ENCODE measurements at regions not wholly inside any gene's neighbourhood (a gene's known extent, or its start where the extent isn't known, plus 50 kb on each side); places are given as distances from the start of the nearest gene placed in this dataset.
"Not testable (repeated sequence)": the region's sequence is repeated elsewhere in the genome, so short reads cannot be mapped to it uniquely, and the experiment has no call there.

DNA sequence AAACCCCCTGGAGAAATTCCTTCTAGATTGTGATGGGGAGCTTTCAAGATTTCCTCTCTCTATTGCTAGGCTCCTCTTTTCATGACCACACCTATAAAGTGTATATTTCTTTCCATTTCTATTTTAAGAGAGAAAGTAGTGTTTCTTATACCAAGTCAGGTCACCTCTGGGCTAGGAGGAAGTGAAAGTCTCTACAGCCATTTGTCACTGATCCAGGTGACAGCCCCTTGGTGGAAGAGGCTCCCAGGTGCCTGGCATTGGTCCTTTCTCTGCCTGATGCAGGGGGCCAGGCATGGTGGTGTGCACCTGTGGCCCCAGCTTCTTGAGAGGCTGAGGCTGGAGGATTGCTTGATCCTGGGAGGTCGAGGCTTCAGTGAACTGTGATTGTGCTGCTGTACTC lies 64.7 kb downstream of the DHCR7 start:
- no peak for DNase-seq (ENCODE audit: low spot score)

DNA sequence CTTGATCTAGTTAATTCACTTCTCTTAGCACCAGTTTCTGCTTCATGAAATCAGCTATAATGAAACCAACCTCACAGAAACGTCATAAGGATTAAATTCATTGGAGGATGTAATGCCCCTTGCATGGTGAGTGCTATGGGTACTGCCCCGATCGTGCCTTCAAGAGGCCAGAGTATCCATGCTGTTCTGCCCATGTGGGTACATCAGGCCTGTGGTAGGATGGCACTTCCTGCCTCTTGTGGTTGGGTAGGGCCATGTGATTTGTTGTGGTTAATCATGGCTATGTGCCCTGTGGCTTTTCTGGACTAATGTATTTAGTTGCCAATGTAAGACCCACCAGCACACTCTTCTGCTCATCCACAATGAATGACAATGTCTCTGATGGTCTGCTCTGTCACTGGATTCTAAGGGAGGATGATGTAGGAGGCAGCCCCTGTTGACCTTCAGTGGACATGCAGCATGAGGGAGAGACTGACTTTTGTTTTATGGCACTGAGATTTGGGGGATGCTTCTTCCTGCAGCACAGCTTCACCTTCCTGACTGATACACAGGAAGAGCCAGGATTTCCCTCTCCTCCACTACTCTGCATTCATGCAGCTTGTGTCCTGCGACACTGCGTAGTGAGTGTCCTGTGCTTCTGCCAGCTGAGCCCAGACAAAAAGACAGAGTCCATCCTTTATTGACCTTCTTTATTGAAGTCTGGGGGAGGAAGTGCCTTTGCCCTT lies 66.2 kb downstream of the DHCR7 start:
- no peak for DNase-seq (ENCODE audit: low spot score)

DNA sequence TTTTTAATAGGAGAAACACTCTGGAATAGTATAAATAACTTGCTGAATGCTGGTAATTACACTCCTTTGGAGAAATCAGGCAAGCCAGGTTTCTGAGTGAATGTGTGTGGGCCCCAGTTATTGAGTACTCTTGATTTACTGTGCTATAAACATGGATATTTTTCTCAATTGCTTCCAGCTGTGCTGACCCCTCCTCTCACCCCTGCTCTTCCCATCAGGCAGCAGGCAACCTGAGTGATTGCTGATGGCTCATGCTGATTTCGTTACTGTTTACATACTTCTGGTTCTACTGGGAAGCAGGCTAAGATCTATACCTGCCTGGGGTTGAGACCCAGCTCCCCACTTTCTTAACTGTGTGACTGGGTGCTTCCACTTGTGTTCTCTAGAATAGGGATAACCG lies 68.5 kb downstream of the DHCR7 start:
- DNase-seq (ENCODE audit: low spot score), result no peak

DNA sequence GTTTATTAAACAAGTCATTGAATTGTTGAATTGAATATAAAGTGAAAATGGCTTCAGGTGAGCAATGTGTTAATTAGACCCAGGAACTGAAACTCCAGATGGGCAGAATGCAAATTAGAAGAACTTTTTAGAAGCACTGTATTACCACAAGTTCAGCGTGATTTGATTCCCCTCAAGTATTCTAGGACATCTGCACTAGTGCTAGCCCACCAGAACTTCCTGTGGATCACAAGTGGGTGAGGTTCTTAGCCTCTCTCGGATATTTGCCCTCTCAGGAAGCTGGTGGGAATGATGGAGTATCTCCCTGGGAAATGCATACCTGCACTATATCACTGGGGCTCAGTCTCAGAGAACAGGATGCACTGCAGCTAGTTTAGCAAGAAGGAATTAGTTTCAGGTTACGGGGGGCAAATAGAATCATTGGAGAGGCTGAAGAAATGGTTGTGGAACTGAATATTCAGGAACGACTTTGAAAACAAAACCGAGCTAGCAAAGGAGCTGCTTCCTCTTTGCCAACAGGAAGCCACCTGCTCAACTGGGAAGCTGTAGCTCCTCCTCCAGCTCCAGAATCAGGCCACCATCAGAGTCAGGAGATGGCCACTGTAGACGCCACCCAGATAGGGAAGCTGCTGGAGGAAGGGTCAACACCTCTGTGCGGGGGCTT lies 74.3 kb downstream of the DHCR7 start:
- DNase-seq (ENCODE audit: low spot score), result no peak

DNA sequence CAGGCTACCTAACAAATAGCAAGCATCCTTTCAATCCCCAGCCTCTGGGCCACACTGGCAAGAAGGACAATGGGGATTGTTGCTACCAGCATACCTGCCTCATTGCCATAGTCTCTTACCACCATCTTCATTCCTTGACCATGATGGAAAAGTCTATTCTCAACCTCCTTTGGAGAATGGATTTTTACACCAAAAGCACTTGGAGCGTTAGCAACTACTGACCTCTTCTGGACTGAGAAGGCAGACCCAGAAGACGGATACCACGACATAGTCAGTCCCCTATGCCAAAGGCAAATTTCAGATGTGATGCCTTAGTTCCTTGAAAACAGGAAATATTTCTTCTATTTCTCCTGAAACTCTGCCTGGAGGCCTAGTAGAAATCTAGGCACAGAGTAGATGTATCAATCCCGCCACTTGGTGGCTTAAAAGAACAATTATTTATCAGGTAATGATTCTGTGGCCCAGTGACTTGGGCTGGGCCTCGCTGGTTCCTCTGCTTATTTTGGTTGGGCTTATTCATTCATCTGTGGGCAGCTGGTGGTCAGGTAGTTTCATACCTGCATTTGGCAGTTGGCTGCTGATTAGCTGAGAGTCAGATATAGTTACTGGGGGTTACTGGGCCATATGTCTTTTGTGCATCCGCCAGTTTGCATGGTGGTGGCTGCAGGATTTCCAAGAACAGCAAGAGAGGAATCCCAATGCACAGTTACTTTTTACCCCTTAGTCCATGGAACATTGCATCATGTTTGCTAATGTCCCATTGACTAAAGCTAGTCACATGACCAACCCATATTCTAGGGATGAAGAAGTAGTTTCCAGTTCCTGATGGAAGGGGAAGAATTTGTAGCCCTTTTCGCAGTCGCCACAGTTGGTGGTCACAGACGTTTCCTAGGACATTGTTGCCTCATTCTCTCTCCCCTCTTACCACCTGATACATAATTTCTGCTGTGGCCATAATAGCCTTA lies 75.2 kb downstream of the DHCR7 start:
- peak; percentile 71 for DNase-seq (ENCODE audit: low spot score)

DNA sequence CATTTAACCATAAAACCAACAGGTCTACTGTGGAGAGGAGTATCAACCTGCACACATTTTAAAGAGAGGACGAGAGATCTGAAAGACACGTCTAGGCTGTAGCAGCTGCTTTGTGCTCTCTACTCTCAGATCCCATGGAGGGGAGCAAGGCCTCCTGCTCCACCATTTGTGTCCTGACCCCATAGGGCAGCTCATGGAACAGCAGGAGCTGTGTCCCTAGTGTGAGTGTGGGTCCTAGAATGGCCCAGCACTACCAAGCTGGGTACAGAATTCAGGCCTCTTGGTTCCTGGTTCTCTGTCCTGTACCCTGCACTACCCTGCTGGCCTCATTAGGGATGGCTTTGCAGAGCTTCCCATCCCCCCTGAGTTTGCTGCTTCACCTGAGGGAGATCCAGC lies 76.5 kb downstream of the DHCR7 start:
- no peak for DNase-seq (ENCODE audit: low spot score)

DNA sequence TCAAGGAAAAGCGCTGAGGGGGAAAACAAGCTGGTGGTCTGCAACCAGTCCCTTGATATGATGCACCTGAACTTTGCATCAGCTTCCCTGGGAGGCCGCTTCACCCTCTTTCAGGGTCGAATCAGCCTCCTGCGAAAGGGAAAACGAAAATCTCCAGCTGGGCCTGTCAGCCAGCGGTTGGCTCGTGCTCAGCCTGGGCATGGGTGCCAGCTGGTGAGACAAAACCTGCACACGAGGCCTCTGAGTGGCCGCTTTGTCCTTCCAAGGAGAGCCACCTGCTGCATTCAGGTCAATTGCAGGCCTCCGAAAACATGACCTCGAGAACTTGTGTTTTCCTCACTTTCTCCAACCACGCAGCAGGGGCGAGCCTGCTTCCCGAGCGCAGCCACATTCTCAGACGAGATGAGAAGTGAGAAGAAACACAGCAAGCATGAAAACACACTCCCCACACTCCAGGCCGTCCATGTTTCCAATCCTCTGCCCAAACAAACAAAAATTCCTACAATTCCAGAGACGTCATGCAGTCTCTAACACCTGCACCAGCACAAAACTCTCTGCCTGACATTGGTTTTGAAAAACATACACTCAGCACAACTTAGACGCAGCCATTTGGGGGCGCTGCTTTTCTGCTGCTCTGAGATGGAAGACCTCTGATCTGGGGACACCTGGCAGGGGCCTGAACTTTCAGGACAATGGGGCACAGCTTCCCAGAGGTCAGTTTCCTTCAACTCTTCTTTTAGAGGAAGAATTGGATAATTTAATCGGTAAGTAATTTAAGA lies 77.1 kb downstream of the DHCR7 start:
- DNase-seq (ENCODE audit: low spot score), result no peak

DNA sequence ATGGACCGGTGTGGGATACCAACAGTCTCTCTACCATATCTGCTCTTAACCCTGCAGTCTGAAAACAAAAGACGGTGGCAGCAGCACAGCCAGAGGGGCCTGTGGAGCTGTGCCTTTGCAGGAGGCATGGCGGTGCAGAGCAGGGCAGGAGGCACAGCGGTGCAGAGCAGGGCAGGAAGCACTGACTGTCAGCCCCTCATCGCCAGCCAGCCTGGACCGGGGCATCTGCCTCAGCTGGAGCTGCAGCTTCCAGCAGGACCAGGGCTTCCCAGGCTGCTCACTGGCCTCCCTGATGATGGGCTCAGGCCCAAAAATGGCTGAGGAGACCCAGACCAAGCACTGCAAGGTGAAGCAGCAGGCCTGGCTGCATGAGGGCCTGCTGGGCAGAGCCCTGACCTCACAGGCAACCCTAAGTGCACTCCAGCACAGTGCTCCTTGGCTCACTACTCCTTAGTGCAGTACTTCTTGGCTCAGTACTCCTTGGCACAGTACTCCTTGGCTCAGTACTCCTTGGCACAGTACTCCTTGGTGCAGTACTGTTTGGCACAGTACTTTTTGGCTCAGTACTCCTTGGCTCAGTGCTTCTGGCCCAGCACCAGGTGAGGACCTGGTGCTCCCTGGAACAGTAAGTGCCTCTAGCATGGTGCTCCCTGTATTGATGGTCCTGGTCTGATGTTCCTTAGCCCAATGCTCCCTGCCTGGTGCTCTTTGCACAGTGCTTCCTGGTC lies 78.0 kb downstream of the DHCR7 start:
- no peak for DNase-seq (ENCODE audit: low spot score)

DNA sequence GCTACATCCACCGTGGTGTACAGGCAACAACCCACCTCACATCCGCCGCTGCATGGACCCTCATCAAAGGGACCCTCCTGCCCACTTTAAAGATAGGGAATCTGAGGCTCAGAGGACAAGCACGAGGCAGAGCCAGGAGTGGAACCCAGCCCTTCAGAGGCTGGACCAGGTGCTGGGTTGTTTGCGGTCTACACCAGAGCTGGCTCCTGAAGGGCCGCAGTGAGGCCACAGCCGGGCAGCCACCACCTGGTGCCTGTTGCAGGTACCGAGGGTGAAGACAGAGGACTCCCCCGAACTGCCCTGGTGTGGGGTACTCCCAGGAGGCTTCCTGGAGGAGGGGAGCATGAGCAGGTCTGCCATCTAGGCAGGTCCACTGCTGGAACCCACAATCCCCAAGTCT lies 78.8 kb downstream of the DHCR7 start:
- no peak for DNase-seq (ENCODE audit: low spot score)

DNA sequence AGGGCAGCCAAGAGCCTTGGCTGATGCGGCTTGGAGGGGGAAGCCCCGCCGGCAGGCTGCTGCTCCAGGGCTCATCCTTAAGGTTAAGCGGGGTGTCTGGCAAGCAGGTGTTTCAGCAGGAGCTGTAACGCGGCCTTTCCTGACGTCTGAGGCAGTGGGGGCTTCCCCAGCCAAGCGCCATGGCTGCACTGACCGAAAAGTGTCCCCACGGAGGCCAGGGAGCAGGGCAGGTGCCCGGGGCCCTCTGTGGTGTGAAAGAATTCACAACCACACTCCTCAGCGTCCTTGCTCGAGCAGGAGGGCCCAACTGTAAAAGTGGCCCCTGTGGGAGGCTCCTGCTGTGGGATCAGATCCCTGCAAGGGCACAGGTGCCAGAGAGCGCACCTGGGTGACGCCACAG lies 79.2 kb downstream of the DHCR7 start:
- DNase-seq (ENCODE audit: low spot score), result no peak

DNA sequence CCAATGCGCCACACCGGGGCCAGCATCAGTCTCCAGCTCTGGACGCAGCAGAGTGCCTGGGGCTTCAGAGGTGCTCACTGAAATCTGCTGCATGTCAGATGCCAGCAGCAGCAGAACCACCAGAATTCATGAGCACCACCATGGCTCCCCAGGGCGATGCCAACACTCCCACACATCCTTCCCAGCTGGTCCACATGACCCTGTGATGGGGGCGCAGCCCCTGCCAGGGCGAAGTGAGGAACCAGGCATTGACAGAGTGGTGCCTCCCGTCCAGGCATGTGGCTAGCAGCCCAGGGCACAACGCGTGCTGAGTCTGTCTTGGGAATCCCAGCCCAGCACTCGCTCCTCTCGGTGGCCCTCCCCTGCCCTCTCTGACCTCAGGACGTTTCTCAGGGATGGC lies 80.4 kb downstream of the DHCR7 start:
- DNase-seq (ENCODE audit: low spot score), result no peak

DNA sequence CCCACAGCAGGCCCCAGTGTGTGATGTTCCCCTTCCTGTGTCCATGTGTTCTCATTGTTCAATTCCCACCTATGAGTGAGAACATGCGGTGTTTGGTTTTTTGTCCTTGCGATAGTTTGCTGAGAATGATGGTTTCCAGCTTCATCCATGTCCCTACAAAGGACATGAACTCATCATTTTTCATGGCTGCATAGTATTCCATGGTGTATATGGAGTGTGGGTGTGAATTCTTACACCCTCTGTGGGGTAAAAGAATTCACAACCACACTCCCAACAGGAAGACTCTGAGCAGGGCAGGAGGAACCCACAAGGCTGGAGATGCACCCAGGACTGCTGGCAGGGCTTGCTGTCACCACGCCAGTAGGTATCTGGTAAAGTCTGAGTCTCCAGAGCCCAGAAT lies 80.9 kb downstream of the DHCR7 start:
- not testable (repeated sequence) for DNase-seq (ENCODE audit: low spot score)

DNA sequence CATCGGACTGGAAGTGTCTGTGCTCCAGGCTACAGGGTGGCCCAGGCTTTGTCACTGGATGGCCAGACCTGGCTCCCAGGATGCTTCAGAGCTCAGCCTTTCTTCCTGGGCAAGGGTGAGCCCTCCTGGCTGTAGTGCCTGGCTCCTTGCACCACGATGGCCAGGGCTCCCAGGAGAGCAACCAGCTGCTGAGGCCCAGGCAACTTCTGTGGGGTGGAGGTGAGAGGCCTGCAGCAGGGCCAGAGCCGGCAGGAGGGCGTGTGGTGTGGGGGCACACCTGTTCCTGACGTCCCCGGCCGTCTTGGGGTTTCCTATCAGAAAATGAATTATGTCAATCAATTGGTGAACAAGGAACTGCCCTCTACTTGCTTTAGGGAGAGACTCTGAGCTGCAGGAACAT lies 82.1 kb downstream of the DHCR7 start:
- DNase-seq (ENCODE audit: low spot score), result no peak

DNA sequence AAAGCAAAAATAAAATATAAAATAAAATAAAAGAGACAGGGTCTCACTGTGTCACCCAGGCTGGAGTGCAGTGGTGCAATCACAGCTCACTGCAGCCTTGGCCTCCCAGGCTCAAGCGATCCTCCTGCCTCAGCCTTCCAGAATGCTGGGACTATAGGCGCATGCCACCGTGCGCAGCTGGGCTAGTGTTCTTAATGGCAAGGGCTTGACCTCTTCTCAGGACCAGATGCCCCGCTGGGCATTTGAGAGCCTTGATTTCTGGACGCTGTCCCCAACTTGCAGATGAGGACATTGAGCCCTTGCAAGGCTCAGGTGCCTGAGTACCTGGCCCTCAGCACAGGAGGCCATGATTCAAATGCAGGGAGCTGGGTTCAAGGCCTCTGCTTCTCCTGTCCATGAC lies 82.6 kb downstream of the DHCR7 start:
- no peak for DNase-seq (ENCODE audit: low spot score)

DNA sequence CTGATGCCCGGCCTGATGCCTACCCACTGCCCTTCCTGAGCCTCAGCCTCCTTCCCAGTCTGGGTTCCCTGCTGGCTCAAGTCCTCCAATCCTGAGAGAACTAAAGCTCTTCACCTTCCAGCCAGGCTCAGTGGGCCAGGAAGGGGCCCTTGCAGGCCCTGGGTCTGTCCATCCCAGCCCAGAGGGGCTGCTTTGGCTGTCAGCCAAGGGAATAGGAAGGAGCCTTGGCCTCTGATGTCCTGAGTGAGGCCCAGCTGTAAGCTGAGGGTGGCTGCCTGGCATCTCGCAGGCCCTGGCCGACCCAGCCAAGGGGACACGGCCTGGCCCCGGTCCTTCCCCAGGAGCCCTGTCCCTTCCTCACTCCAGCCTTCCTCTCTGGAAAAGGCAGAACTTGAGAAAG lies 83.4 kb downstream of the DHCR7 start:
- DNase-seq (ENCODE audit: low spot score), result no peak

DNA sequence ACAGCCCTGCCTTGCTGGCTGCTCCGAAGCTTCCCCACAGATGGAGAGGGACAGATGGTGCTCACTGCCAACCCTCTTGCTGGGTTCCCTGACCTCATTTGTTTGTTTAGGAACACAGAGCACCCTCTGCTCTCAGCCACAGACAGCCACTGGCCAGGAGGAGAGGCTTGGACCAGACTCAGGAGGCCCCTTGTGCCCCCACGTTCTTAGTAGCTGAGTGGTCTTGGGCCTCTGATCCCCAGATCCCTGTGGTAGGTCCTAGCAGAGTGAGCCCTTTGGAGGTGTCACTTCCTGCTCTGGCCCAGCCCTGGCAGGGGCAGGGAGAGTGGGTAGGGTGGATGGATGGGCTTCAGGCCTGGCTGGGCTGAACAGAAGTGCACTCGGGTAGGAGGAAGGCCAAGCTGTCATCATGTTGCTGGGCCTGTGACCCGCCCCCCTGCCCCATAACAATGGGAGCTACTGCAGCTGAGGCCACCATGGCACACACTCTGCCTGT lies 84.0 kb downstream of the DHCR7 start:
- no peak for DNase-seq (ENCODE audit: low spot score)

DNA sequence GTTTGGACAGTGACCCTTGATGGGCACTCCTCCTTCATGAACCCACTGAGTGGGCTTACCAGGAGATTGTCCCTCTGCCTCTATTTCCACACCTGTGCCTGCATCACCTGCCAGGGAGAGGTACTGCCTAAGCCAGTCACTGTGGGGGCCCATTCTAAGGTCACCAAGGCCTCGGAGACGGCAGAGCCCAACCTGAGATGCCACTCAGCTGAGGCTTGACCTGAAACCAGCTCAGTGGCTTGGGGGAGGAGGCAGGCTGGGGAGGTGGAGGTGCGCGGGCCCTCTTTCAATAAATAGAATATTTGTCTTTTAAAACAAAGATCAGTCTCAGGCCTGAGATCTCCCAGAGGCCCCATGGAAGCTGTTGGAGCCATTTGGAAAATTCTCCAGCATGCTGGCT lies 84.5 kb downstream of the DHCR7 start:
- DNase-seq (ENCODE audit: low spot score), result no peak

DNA sequence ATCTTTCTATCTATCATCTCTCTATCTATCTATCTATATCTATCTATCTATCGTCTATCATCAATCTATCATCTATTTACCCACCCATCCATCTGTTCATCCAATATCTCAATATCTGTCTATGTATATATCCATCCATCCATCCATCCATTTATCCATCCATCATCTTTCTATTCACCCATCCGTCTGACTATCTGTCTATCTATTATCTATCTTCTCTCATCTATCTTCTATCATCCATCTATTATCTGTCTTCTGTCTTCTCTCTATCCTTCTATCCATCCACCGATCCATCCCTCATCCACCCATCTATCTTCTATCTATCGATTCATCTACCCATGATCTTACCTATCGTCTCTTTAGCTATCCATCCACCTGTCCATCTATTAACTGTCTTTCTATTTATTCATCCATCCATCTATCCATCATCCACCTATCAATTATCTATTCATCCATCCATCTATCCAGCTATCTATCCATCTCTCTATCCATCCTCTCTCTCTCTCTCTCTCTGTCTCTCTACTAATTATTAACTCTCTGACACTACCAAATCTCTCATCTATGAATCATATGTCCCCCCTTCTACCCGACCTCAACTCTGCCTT lies 89.1 kb downstream of the DHCR7 start:
- no peak for DNase-seq (ENCODE audit: low spot score)

DNA sequence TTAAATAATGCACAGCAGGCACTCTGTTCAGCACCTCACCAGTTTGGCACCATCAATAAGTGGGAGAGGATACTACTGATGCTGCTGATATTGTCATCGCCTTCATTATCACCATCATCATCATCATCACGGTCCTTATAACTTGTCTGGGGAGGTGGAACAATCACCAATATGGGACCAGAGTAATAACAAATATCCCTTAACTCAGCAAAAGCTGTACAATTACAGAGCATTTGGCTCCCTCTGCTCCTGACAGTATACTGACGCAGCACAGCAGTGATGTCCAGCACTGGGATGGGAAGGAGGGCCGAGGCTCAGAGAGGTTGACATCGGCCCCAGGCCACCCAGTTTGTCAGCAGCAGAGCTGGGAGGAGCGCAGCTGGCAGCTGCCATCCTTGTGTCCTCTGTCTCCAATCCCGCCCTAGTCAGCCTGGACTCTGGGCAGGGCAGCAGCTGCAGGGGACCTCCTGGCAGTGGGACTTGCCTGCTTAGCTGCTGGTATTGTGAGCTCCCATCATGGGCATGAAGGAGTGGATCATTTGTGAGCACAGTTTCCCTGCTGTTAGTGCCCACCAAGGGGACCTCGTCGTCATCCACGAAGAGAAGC lies 90.0 kb downstream of the DHCR7 start:
- DNase-seq (ENCODE audit: low spot score), result no peak

DNA sequence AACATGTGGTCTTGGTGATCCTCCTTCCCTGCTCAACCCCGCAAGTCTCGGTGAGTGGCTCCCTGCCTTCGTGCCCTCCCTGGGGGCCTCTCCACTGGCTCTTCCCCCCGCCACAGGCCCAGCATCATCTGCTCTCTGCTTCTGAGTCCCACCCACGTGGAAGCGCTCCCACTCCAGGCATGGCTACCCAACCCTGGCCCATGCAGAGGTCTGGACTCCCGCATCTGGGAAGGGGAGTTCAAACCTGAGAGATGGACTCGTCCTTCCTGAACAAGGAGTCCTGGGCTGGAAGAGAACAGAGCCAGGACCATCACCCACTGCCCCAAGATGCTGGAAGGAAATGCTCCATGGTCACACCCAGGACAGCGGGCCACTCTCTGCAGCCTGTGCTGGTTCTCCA lies 90.8 kb downstream of the DHCR7 start:
- no peak for DNase-seq (ENCODE audit: low spot score)

All from GM03348 (cell line).